Neural progenitor cell (in vitro differentiated cells): ENCODE measurements at regions not wholly inside any gene's neighbourhood (a gene's known extent, or its start where the extent isn't known, plus 50 kb on each side); places are given as distances from the start of the nearest gene placed in this dataset.

ENCODE experiments used
- CTCF ChIP-seq: fragments of 200-600 bp; sonication (generic); IDR thresholded peaks from 2 replicates; pipeline ENCODE4 v1.5.1; 2017; ENCODE audit warnings: antibody characterized with exemption, mild to moderate bottlenecking
- EZH2 ChIP-seq: fragments of 200-600 bp; sonication (generic); IDR thresholded peaks from 2 replicates; pipeline ENCODE4 v1.6.1; 2017; ENCODE audit warnings: antibody characterized with exemption, mild to moderate bottlenecking, moderate library complexity

- TF ChIP-seq CTCF (no peak), EZH2 (no peak)
These were observed 376.5 kb downstream of the LRRIQ3 start for GRCh38 chr1:73821520-73821919.
